GM19035 (cell line): ENCODE measurements at regions not wholly inside any gene's neighbourhood (a gene's known extent, or its start where the extent isn't known, plus 50 kb on each side); places are given as distances from the start of the nearest gene placed in this dataset.

Experiments used
- ATAC-seq: cut with Tn5 transposase; IDR thresholded peaks from one replicate; pipeline ENCODE4 v1.9.1; 2021; ENCODE audit not compliant: unreplicated experiment

DNA sequence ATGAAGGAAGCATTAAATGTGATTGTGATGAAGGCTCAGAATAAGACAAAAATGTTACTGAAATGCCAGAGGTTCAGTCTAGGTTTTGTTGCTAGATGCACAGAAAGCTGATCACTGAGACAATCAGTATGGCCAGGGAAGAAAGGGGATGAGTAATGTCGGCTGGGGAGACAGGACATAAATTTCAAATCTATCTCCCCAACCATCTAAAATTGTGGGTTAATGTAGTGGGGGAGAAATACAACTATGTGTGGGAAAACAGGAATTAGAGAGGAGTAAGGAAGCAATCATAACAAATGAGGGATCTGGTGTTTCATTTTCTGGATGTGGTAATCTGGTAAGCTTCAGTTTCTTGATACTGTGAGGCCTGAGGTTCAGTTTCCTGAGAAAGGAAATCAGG is 1111.0 kb downstream of the XPNPEP1 start:
- ATAC-seq = no peak

DNA sequence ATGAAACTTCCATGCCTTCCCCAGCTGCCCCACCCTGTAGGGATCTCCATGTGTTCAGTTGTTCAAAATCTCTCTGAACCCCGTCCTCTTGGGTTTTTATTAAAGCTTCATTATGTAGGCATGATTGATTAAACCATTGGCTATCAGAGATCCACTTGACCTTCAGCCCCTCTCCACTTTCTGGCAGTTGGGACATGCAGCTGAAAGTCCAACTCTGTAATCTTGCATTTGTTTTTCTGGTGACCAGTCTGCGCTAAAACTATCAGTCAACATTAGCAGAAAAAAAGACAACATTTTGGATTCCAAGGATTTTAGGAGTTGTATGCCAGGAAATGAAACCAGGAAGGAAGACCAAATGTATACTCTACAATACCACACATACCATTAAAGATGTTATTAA is 1115.1 kb downstream of the XPNPEP1 start:
- no peak for ATAC-seq

DNA sequence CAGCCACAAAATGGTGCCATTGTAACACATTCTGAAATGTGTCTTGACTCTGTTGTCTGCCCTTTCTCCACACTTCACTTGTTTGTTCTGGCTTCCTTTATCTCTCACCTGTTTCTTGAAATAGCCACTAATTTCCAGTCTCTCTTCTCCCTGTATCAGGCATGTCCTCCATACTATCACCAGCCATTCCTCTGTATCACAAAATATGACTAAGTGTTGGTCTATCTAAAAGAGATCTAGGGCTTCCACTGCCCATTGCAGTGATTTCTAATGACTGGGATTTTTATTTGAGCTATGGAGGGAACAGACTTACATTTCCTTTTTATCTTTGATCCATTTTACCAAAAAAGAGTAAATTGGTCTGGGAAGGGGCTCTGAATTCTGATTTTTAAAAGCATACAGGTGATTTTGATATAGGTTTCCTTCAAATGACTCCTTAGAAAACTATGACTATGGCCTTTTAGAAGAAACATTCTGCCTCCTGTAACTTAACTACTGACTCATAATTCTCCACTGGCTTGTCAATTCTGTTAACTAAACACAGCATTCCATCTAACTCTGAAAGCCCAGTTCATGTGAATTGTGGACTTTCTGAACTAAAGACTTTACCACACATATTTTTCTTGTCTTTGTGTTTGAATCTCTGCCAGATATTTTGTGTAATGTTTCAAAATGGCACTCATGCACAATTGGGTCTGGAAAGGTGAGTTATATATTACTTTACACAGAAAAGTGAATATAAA is 1121.4 kb downstream of the XPNPEP1 start:
- ATAC-seq = no peak

DNA sequence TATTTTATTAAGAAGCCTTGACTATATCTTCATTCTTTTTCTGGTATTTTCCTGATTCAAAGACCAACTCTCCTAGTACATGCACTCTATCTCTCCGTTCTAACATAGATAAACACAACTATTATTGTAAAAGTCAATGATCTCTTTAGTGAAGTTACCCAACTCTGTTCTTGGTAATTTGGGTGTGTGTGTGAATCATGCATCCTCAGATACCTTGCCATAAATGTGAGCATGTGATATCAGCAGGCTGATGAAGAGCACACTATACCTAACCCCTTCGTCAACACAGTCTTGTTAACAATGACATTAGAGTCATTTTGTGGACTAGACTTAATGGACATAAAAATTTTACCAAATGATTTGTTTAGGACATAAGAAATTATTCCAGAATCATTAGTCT is 1122.1 kb downstream of the XPNPEP1 start:
- no peak for ATAC-seq

DNA sequence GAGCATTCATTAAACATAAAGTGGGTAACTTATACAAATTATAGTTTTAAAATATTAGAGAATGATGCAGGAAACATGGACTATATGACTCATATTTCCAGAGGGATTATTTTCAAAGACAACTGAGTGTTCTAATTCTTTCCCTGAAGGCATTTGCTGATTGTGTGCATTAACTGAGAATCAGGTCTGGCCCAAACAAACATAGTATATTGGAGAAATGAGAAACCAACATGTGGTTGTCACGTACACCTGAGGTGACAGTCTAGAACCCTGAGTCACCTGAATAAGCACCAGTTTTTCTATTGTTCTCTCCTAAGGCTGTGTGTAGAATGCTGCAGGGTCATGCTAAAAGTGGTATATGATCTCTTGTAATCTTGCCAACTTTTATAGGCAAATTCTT is 1125.7 kb downstream of the XPNPEP1 start:
- no peak for ATAC-seq

DNA sequence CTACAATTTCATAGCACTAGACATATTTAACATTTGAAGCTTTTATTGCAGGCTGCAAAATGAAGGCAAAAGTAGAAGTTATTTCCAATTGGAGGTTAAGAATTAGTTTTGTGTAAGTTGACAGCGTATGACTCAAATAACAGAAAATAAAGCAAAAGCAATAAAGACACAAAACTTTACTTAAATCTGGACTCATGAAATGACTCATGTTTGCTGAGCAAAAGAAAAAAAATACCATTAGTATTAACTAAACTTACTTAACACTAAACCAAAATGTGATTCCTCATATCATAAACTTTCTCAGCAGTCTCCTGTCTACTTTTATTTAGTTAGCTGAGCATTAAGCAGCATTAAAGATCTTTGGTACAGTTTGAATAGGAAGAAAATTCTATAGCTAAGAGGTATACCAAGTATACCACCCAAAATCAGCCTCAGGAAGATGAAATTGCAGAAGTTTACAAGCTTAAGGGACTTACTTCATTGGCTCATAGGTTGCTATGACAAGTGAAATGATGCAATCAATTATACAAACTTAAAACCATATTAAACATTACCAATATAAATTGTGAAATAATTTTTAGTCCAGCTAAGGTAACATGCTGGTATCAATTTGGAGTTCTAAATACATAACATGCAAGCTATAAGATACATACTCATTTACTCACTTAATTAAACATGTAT is 1131.4 kb downstream of the XPNPEP1 start:
- no peak for ATAC-seq

DNA sequence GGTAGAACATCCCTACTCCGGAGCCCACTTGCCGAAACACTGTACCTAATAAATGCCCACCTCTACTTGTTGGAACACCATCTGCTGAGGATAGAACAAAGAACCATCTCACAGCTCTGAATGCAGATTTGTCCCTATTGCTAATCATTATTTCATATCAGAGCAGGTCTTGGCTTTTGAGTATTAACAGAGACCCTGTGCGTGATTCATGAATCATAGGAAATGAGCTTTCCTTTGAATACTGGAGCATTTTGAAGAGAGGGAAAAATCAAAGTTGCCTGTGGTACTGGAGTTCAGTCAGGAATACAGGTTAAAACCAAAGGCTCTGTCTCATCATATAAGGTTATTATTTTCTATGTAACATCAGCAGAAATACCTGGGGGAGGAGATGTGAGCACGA is 1132.3 kb downstream of the XPNPEP1 start:
- no peak for ATAC-seq

DNA sequence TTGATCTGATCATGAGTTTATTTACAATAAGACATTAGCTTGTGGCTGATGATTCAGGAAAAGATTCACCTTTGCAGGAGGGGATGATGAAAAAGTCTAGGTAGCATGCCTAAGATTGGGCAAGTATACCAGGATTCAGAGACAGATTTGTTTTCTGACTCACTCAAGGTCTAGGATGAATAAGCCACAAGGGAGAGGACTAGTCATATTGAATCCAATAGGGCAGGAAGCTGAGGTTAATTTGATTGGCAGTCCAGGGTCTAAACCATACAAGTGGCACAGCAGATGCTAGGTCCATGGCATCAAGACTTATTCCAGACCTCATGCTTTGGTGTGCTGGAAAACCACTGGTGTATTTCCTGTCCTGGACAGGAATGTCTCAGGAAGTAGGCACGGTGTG is 1133.4 kb downstream of the XPNPEP1 start:
- no peak for ATAC-seq

DNA sequence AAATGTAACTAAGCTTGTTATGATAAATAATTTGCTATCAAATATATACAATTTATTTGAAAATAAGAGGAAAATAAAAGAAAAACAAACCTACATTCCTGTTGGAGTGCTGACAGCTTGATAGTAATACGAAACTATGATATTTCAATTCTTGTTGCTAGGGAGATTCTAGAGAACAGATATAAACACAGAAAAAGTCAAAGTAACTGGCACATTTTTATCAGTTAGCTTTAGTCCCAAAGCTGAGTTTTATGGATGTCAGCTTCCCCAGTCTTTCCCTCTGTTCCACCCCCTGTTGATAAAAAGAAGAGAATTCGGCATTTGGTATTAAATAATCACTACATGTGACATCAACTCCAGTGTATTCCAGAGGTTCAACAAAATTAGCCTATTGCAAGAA is 1134.0 kb downstream of the XPNPEP1 start:
- no peak for ATAC-seq

DNA sequence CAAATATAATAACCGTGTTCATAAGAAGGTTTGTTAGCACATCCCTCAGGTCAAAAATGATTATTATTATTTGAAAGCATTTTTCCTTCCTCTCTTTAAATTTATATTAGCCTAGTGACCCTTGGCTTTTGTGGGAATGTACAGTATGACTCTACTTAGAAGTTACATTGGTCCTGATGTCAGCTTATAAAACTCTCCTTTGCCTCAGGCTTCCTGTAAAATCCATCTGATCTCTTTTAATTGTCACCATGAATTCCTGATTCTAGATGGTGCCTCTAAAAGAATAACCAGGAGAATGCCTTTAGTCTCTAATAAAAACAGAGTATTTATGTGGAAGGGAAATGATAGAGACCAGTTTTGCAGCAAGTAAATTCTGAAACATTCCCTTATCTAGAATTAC is 1134.4 kb downstream of the XPNPEP1 start:
- ATAC-seq = no peak

DNA sequence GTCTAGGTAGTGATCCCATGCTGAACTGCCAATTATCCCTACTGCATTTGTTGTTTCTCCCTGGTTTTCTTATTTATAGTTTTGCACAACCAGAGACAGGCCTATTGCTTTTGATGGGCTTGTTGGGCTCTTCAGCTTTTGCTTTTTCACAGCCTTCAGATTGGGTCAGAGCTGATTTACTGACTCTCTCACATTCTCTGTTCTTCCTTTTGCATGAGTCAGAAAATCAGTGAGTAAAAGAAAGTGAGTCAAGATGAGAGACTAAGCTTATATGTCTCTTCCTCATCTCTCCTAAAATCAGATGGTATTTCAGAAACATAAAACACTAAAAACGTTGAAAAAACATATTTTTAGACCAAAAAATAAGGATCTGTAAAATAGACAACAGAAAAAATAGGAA is 1135.4 kb downstream of the XPNPEP1 start:
- no peak for ATAC-seq

DNA sequence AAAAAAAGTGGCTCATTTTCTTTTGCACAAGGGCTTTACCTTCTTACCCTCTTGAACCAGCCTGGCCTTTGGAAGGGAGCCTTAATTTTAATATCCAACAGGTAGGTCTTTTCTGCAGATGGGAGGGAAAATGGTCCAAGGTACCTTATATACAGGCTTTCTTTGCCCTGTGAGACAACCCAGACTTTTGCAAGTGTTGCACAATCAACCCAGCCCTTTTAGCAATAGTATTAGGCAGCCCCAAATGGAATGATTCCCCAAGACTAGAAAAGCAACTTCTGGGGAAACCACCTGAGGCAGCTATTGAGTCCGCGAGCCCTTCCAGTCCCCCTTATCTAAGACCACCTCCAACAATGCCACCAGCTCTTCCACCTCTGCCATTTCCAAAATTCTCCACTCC is 1138.3 kb downstream of the XPNPEP1 start:
- ATAC-seq = no peak

DNA sequence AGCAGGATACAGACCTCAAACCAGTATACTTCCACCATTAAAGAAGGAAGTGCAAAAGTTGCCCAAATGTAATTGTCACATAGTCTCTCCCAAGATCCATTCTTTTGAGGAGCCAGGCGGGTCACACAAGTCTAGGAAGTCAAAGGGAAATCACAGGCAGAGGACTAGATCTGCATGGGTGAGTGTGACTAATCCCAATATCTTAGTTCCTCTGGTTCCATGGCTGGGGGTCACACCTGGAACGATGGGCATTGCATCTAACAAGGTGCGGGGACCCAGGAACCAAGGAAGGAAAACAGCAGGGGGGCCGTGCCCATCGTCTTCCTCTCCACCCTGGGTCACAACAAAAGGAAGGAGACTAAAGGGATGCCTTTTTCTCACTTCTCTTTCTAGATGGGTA is 1138.8 kb downstream of the XPNPEP1 start:
- no peak for ATAC-seq

DNA sequence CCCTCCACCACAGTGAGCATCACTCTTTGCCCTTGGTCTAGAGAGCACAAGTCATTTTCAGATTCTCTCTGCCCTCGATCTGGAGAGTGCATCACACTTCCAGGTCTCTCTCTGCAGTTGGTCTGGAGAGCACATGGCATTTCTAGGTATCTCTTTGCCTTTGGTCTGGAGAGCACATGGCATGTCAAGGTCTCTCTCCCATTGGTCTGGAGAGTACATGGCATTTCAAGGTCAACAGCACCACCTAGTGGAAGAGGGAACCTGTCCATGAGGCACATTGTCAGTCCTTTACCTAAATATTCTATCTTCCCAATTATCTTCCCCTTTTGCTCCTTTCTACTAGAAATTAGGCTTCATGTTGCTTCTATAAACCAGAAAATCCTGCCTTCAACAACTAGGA is 1139.4 kb downstream of the XPNPEP1 start:
- ATAC-seq = peak; percentile 86

DNA sequence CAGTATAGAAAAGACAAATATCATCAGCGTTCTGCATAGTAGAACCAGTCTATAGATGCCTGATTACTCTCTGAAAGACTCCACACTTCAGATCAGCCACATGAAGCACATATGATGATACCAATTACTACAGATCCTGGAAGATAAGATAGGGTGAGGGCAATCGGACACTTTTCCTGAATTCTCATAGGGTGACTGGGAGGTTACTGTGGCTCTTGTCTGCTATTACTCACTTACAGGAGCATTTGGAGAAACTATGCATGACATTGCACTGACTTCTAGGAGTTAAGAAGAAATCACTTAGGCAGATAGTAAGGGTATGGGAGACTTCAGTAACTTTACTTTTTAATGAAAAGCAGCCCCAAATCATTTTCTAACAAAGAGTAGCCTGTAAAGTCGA is 1140.9 kb downstream of the XPNPEP1 start:
- ATAC-seq = no peak

DNA sequence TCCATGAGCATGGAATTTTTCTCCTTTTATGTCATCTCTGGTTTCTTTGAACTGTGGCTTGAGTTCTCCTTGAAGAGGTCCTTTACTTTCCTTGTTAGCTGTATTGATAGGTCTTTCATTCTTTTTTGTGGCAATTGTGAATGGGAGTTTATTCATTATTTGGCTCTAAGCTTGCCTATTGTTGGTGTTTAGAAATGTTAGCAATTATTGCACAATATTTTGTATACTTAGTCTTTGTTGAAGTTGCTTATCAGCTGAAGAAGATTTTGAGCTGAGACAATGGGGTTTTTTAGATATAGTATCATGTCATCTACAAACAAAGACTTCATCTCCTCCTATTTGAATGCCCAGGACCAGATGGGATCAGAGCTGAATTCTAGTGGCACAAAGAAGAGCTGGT is 1143.8 kb downstream of the XPNPEP1 start:
- ATAC-seq = no peak

DNA sequence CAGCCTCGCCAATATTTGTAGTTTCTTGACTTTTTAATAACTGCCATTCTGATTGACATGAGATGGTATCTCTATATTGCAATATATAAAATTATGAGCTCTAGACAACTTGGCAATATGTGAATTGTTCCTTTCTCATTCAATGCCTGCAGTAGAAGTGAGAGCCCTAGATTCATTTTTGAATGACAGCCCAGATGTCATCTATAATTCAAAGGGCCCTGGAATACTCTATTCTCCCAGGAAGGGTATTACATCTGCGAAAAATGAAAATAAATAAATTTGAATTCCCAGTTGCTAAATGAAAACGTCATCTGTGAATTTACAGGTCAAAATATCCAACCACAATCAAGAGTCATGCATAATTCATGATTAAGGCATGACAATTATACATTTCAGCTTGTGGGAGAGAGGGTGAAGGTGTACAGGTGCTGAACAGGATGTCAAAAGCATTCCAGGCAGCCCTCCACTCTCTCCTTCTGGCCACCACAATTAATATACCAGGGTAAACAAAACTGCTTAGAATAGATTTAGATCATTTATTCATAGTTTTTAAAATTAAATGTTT is 1147.3 kb downstream of the XPNPEP1 start:
- ATAC-seq = no peak

DNA sequence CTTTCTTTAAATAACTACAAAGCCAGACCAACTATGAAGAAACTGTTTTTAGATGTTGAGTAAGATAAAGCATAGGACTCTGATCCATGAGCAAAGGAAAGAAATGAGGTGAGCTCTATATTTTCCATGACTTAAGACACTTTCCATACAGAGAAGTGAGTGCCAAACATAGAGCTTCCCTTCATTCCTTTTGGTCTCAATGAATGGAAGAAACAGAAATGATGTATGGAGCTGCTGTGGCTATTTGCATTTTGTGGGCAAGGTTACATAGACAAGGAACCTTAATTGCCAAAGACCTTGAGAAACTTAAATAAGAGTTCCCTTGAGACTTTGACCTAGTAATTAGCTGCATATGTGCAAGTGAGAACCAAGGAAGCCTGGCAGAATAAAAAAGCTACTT is 1152.2 kb downstream of the XPNPEP1 start:
- no peak for ATAC-seq

DNA sequence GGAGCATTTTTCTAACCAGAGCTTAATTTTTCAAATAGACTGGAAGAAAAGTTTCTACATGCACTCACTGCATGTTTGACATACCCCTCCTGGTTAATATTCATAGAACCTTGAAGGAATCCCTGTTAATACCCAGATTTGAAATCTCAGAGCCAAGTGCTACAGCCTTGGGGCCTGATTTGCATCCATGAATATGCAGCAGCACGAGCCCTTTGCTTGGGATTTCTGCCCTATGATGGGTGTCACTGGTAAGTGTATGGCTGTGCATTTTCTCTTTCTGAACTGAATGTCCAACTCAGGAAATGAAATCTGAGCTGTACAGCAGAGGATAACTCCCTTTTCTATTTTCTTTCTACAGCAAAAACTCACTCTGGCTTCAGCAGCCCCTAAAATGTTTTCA is 1157.5 kb downstream of the XPNPEP1 start:
- ATAC-seq = no peak

DNA sequence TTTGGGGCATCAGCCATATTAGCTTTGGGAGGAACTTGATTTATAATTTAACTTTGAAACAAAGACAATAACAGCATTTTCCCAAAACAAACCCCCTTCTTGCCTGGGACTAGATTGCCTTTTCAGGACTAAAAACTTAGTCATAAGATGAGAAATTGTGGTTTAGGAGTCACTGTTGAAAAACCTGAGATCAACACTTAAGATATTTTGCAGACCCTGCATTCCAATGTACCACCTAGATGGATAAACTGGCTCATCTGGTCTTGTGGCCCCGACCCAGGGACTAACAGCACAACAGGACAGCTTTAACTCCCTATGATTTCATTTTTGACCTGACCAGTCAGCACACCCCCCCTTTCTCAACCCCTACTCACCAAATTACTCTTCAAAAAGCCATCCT is 1165.4 kb downstream of the XPNPEP1 start:
- ATAC-seq = no peak

DNA sequence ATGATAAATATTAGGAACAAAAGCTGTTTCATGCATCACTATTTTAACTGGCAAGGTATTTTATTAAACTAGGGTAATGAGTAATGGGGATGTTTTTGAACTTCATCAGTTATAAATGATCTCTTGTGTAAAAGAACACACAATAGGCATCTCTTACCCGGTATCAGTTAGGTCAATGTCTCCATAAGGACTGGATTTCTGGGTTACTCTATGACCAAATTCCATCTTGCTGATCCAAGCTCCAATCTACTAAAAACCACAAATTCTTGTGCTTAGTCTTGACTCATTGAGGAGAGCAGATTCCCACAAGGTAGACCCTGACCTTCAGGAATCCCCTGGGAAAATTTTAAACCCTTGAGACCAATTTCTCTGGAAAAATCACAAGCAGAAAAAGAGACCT is 1167.7 kb downstream of the XPNPEP1 start:
- ATAC-seq = no peak

DNA sequence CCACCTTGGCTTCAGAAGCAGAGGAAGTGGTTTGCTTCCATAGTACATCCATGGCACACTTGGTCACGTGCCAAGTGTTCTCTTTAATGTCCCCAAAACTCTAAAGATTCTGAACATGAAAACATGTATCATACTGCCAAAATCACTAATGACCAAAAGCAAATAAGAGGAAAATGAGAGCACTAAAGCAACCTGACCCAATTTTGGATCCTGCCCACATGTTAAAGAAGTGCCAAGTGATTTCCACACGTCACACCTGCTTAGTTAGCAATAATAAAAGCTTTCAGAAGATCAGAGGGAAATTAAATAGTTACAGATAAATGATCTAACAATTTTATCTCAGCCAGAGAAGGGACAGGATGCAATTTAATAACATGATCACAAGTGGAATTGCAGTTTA is 1170.0 kb downstream of the XPNPEP1 start:
- no peak for ATAC-seq

DNA sequence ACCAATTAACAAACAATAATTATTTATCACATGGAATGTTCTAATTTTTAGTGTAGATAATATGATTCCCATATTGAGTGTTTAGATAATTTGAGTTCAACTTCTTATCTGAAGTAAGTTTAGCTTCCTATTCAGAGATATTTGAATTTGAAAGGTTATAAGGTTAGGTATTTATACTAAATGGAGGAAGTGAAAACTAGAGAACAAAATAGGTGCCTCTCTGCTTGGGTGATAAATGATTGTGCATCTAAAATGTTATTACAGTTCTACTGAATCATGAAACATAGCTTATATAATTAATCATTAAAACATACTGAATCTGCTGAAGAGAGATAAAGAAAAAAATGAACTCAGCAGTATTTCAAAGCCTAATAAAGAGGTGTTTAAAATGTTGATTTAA is 1174.3 kb downstream of the XPNPEP1 start:
- no peak for ATAC-seq
